ENCODE measurements at regions not wholly inside any gene's neighbourhood (a gene's known extent, or its start where the extent isn't known, plus 50 kb on each side); places are given as distances from the start of the nearest gene placed in this dataset.
"Not testable (repeated sequence)": the region's sequence is repeated elsewhere in the genome, so short reads cannot be mapped to it uniquely, and the experiment has no call there.

- Histone ChIP-seq H3K4me1 (ENCODE audit: insufficient read depth, low read length) (no peaks in the 10 kb centered on the region), H3K79me2 (ENCODE audit: insufficient read depth, low read length) (no peaks in the 10 kb centered on the region), H3K27me3 (ENCODE audit: insufficient read depth, low read length, poor library complexity) (no peaks in the 10 kb centered on the region), H3K9ac (ENCODE audit: low read depth, low read length) (no peak overlapping the region), H4K20me1 (ENCODE audit: insufficient read depth, low read length) (no peaks in the 10 kb centered on the region), H3K4me3 (ENCODE audit: low read depth in 1 of 2, low read length in 2 of 2) (no peak overlapping the region), H3K4me2 (ENCODE audit: insufficient read depth, low read length) (no peak overlapping the region), H3K9me3 (ENCODE audit: insufficient read depth, low read length, severe bottlenecking) (no peaks in the 10 kb centered on the region), H3K36me3 (ENCODE audit: insufficient read depth, low read length) (no peaks in the 10 kb centered on the region), H2AFZ (ENCODE audit: low read depth, low read length) (no peak overlapping the region), H3K27ac (ENCODE audit: low read length) (no peak overlapping the region)
- no peak for ATAC-seq (ENCODE audit: insufficient read depth, low read depth)
- no peak for TF ChIP-seq CTCF (IDR thresholded peaks at IDR 0.05; ENCODE audit: borderline replicate concordance, extremely low read depth, low read length, poor library complexity, severe bottlenecking)
- no peak for TF ChIP-seq EZH2 (IDR thresholded peaks at IDR 0.05; ENCODE audit: borderline replicate concordance, low read depth, low read length, severe bottlenecking)
- no peak for DNase-seq
These were observed 238.0 kb downstream of the MEX3B start for GRCh38 chr15:81807806-81808205.

DNA sequence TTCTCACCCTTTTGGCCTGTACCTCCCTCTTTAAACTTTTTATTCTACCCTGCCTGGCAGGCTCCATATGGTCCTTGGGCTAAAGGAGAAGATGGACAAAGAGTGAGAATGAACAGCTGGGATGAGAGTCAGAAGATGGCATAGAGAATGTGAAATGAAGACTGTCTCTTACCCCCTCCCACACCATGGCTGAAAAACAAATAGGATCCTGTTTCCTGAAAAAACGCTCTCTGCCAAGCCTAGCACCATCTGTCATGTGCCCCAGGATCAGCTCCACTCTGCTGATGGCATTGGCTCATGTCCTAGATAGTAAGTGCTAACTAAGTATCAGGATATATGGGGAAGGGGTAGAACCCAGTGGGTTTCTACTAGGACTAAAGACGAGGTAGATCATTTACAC, 238.6 kb downstream of the MEX3B start:
- Histone ChIP-seq H4K20me1 (ENCODE audit: insufficient read depth, low read length) (no peaks in the 10 kb centered on the region), H3K4me1 (ENCODE audit: insufficient read depth, low read length) (no peaks in the 10 kb centered on the region), H3K9me3 (ENCODE audit: insufficient read depth, low read length, severe bottlenecking) (no peaks in the 10 kb centered on the region), H3K4me3 (ENCODE audit: low read depth in 1 of 2, low read length in 2 of 2) (no peak overlapping the region), H2AFZ (ENCODE audit: low read depth, low read length) (no peak overlapping the region), H3K27ac (ENCODE audit: low read length) (no peak overlapping the region), H3K4me2 (ENCODE audit: insufficient read depth, low read length) (no peak overlapping the region), H3K9ac (ENCODE audit: low read depth, low read length) (no peak overlapping the region), H3K79me2 (ENCODE audit: insufficient read depth, low read length) (no peaks in the 10 kb centered on the region), H3K36me3 (ENCODE audit: insufficient read depth, low read length) (no peaks in the 10 kb centered on the region), H3K27me3 (ENCODE audit: insufficient read depth, low read length, poor library complexity) (no peaks in the 10 kb centered on the region)
- ATAC-seq (ENCODE audit: insufficient read depth, low read depth) (no peak), DNase-seq (no peak)
- no peak for TF ChIP-seq EZH2 (IDR thresholded peaks at IDR 0.05; ENCODE audit: borderline replicate concordance, low read depth, low read length, severe bottlenecking)
- no peak for TF ChIP-seq CTCF (IDR thresholded peaks at IDR 0.05; ENCODE audit: borderline replicate concordance, extremely low read depth, low read length, poor library complexity, severe bottlenecking)

DNA sequence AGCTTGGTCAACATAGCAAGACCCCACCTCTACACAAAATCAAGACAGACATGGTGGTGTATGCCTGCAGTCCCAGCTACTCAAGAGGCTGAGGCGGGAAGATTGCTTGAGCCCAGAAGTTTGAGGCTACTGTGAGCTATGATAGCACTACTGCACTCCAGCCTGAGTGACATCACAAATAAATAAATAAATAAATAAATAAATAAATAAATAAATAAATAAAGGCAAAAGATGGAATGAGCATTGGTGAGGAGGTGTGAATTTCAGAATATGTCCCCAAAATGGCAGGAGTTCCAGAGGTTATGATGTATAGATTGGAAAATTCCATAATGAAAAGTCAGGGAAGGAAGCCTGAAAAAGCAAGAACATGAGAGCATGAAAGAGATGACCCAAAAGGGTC, 249.9 kb downstream of the MEX3B start:
- Histone ChIP-seq H3K4me3 (ENCODE audit: low read depth in 1 of 2, low read length in 2 of 2) (no peak overlapping the region), H3K4me2 (ENCODE audit: insufficient read depth, low read length) (no peak overlapping the region), H3K79me2 (ENCODE audit: insufficient read depth, low read length) (no peaks in the 10 kb centered on the region), H3K4me1 (ENCODE audit: insufficient read depth, low read length) (no peaks in the 10 kb centered on the region), H2AFZ (ENCODE audit: low read depth, low read length) (no peak overlapping the region), H3K27ac (ENCODE audit: low read length) (no peak overlapping the region), H3K9me3 (ENCODE audit: insufficient read depth, low read length, severe bottlenecking) (no peaks in the 10 kb centered on the region), H3K36me3 (ENCODE audit: insufficient read depth, low read length) (no peaks in the 10 kb centered on the region), H4K20me1 (ENCODE audit: insufficient read depth, low read length) (no peaks in the 10 kb centered on the region), H3K9ac (ENCODE audit: low read depth, low read length) (no peak overlapping the region), H3K27me3 (ENCODE audit: insufficient read depth, low read length, poor library complexity) (no peaks in the 10 kb centered on the region)
- DNase-seq (no peak), ATAC-seq (ENCODE audit: insufficient read depth, low read depth) (no peak)
- TF ChIP-seq EZH2 (IDR thresholded peaks at IDR 0.05; ENCODE audit: borderline replicate concordance, low read depth, low read length, severe bottlenecking) (no peak), CTCF (IDR thresholded peaks at IDR 0.05; ENCODE audit: borderline replicate concordance, extremely low read depth, low read length, poor library complexity, severe bottlenecking) (no peak)

- Histone ChIP-seq H3K9ac (ENCODE audit: low read depth, low read length) (no peak overlapping the region), H3K27ac (ENCODE audit: low read length) (no peak overlapping the region), H2AFZ (ENCODE audit: low read depth, low read length) (no peak overlapping the region), H3K4me3 (ENCODE audit: low read depth in 1 of 2, low read length in 2 of 2) (no peak overlapping the region), H3K79me2 (ENCODE audit: insufficient read depth, low read length) (no peaks in the 10 kb centered on the region), H3K36me3 (ENCODE audit: insufficient read depth, low read length) (no peaks in the 10 kb centered on the region), H4K20me1 (ENCODE audit: insufficient read depth, low read length) (no peaks in the 10 kb centered on the region), H3K4me2 (ENCODE audit: insufficient read depth, low read length) (no peak overlapping the region), H3K27me3 (ENCODE audit: insufficient read depth, low read length, poor library complexity) (no peaks in the 10 kb centered on the region), H3K4me1 (ENCODE audit: insufficient read depth, low read length) (no peaks in the 10 kb centered on the region), H3K9me3 (ENCODE audit: insufficient read depth, low read length, severe bottlenecking) (no peaks in the 10 kb centered on the region)
- no peak for TF ChIP-seq EZH2 (IDR thresholded peaks at IDR 0.05; ENCODE audit: borderline replicate concordance, low read depth, low read length, severe bottlenecking)
- TF ChIP-seq CTCF (IDR thresholded peaks at IDR 0.05; ENCODE audit: borderline replicate concordance, extremely low read depth, low read length, poor library complexity, severe bottlenecking) = no peak
- ATAC-seq (ENCODE audit: insufficient read depth, low read depth) (no peak), DNase-seq (no peak)
These were observed 253.2 kb downstream of the MEX3B start for GRCh38 chr15:81792646-81793045.

GRCh38 chr15:81791322-81791721, 254.5 kb downstream of the MEX3B start:
- not testable (repeated sequence) for H3K9ac ChIP-seq (ENCODE audit: low read depth, low read length); H2AFZ ChIP-seq (ENCODE audit: low read depth, low read length); H3K79me2 ChIP-seq (ENCODE audit: insufficient read depth, low read length); H3K4me1 ChIP-seq (ENCODE audit: insufficient read depth, low read length); H3K36me3 ChIP-seq (ENCODE audit: insufficient read depth, low read length); H3K27me3 ChIP-seq (ENCODE audit: insufficient read depth, low read length, poor library complexity); H3K4me2 ChIP-seq (ENCODE audit: insufficient read depth, low read length); H3K27ac ChIP-seq (ENCODE audit: low read length); H3K4me3 ChIP-seq (ENCODE audit: low read depth in 1 of 2, low read length in 2 of 2); DNase-seq; H3K9me3 ChIP-seq (ENCODE audit: insufficient read depth, low read length, severe bottlenecking); ATAC-seq (ENCODE audit: insufficient read depth, low read depth); H4K20me1 ChIP-seq (ENCODE audit: insufficient read depth, low read length)

Data from DND-41 (cell line).